Nephron progenitor cell (in vitro differentiated cells): ENCODE measurements at regions not wholly inside any gene's neighbourhood (a gene's known extent, or its start where the extent isn't known, plus 50 kb on each side); places are given as distances from the start of the nearest gene placed in this dataset.

Source experiments
- DNase-seq: peaks from one replicate; pipeline ENCODE4 v3.0.0; 2021
- H3K27ac Mint-ChIP-seq: 2 replicates; pipeline ENCODE4 v1.8.0; 2021; ENCODE audit warnings: mild to moderate bottlenecking, moderate library complexity, mixed read lengths
- H3K27me3 Mint-ChIP-seq: 2 replicates; pipeline ENCODE4 v1.8.0; 2021; ENCODE audit warnings: mild to moderate bottlenecking, low read depth, mixed read lengths; ENCODE audit not compliant: poor library complexity
- H3K36me3 Mint-ChIP-seq: 2 replicates; pipeline ENCODE4 v1.8.0; 2021; ENCODE audit warnings: low read depth, mixed read lengths
- H3K4me1 Mint-ChIP-seq: 2 replicates; pipeline ENCODE4 v1.8.0; 2021; ENCODE audit warnings: mixed read lengths
- H3K4me3 Mint-ChIP-seq: 2 replicates; pipeline ENCODE4 v1.8.0; 2021; ENCODE audit warnings: mild to moderate bottlenecking, moderate library complexity, mixed read lengths
- H3K9me3 Mint-ChIP-seq: 2 replicates; pipeline ENCODE4 v1.8.0; 2021; ENCODE audit warnings: mild to moderate bottlenecking, moderate library complexity, mixed read lengths
- CTCF ChIP-seq: fragments of 200-600 bp; sonication (generic); IDR thresholded peaks from 2 replicates; pipeline ENCODE4 v1.5.0; 2021; ENCODE audit warnings: antibody characterized with exemption

- H3K36me3 Mint-ChIP-seq, result no peaks in the 10 kb centered on the region
- no peaks in the 10 kb centered on the region for H3K27me3 Mint-ChIP-seq
- no peak overlapping the region for H3K4me3 Mint-ChIP-seq
- no peak for DNase-seq
- H3K27ac Mint-ChIP-seq, result no peak overlapping the region
- no peaks in the 10 kb centered on the region for H3K9me3 Mint-ChIP-seq
- H3K4me1 Mint-ChIP-seq, result no peaks in the 10 kb centered on the region
- TF ChIP-seq CTCF, result no peak
These were observed 221.2 kb downstream of the GABRG2 start for GRCh38 chr5:162288647-162289296.

- Mint-ChIP-seq H3K36me3 (no peaks in the 10 kb centered on the region), H3K4me1 (no peaks in the 10 kb centered on the region)
- TF ChIP-seq CTCF, result no peak
These were observed 221.9 kb downstream of the GABRG2 start for GRCh38 chr5:162289489-162289888.

GRCh38 chr5:162299793-162300192 lies 232.2 kb downstream of the GABRG2 start:
- TF ChIP-seq CTCF, result no peak
- no peak for DNase-seq
- H3K4me1 Mint-ChIP-seq, result no peaks in the 10 kb centered on the region
- peaks cover 6% of the 10 kb centered on the region for H3K9me3 Mint-ChIP-seq
- H3K36me3 Mint-ChIP-seq, result no peaks in the 10 kb centered on the region
- H3K4me3 Mint-ChIP-seq, result no peak overlapping the region
- H3K27ac Mint-ChIP-seq, result no peak overlapping the region
- peaks cover 5% of the 10 kb centered on the region for H3K27me3 Mint-ChIP-seq

More at GRCh38 chr5:162289489-162289888, 221.9 kb downstream of the GABRG2 start:
- DNase-seq, result no peak
- H3K27ac Mint-ChIP-seq, result no peak overlapping the region
- no peaks in the 10 kb centered on the region for H3K9me3 Mint-ChIP-seq
- no peaks in the 10 kb centered on the region for H3K27me3 Mint-ChIP-seq
- no peak overlapping the region for H3K4me3 Mint-ChIP-seq

GRCh38 chr5:162301356-162301755 lies 233.8 kb downstream of the GABRG2 start:
- no peak overlapping the region for H3K4me3 Mint-ChIP-seq
- peaks cover 5% of the 10 kb centered on the region for H3K27me3 Mint-ChIP-seq
- no peak for TF ChIP-seq CTCF
- no peaks in the 10 kb centered on the region for H3K4me1 Mint-ChIP-seq
- H3K27ac Mint-ChIP-seq, result no peak overlapping the region
- H3K36me3 Mint-ChIP-seq, result no peaks in the 10 kb centered on the region
- peaks cover 10% of the 10 kb centered on the region for H3K9me3 Mint-ChIP-seq
- DNase-seq, result no peak

- no peak for TF ChIP-seq CTCF
- Mint-ChIP-seq H3K36me3 (no peaks in the 10 kb centered on the region), H3K27me3 (no peaks in the 10 kb centered on the region), H3K4me1 (no peaks in the 10 kb centered on the region), H3K9me3 (no peaks in the 10 kb centered on the region), H3K27ac (no peak overlapping the region), H3K4me3 (no peak overlapping the region)
- DNase-seq, result no peak
These were observed 255.9 kb downstream of the GABRG2 start for GRCh38 chr5:162323466-162323865.

GRCh38 chr5:162324328-162324727 lies 256.8 kb downstream of the GABRG2 start:
- H3K27me3 Mint-ChIP-seq, result no peaks in the 10 kb centered on the region
- H3K27ac Mint-ChIP-seq, result no peak overlapping the region
- no peaks in the 10 kb centered on the region for H3K9me3 Mint-ChIP-seq
- TF ChIP-seq CTCF, result no peak
- no peak for DNase-seq
- H3K36me3 Mint-ChIP-seq, result no peaks in the 10 kb centered on the region
- H3K4me1 Mint-ChIP-seq, result no peaks in the 10 kb centered on the region
- no peak overlapping the region for H3K4me3 Mint-ChIP-seq
